Left renal cortex interstitium (tissue), 4 donors: ENCODE measurements at regions not wholly inside any gene's neighbourhood (a gene's known extent, or its start where the extent isn't known, plus 50 kb on each side); places are given as distances from the start of the nearest gene placed in this dataset.

Experiments used
- DNase-seq, 4 donors: peaks; one replicate each; pipeline ENCODE4 v3.0.0-alpha.2; 2013; ENCODE audit warnings: low read depth in 4 of 4, low spot score in 2 of 4, missing footprints in 1 of 4

DNA sequence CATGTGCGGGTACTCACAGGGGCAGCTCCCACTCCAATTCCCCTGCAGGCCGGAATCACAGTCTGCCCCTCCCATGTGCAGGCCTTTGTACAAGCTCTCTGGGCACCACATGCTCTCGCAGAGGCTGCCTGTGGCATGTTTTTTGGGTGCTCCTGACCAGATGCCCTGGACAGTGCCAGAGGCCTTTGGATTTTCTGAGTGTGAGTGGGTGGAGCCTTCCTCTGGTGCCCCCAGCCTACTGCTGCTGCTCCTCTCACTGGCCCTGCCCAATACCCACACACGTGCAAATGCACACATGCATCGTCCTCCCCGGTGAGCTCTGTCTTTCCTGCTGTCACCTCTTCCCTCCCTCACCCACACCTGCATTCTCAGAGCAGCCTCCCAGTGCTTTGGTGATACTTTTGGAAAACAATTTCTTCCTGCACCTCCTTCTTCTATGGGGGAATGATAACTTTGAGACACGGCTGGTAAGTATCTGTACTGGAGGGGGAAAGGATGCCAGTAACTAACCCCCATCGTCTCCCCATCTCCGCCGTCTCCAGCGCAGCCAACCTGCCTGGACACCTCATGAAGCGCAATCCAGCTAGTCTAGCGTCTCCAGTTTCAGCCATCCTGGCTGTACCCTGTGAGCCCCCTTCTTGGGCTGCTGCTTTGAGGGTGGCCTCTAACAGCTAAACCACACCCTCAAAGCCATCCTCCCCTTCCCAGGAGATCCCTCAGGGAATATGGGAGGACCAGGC lies 229.4 kb upstream of the TOPAZ1 start:
- no peak for DNase-seq

DNA sequence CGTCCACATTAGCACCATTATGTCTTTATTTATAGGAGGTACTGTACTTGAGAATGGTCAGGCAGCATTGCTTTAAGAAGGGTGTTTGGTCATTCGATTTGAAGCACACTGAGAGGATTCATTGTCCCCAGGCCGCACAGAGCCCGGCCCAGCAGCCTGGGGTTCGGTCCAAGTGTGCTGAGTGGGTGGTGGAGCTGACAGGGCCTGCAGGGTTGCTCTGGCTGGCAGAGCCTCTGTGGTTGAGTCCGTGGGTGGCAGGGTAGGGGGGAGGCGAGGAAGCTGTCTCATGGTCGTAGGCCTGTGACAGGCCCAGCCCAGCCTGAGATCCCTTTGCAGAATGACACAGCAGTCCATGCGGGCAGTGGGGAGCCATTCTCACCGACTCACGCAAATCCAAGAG lies 227.7 kb upstream of the TOPAZ1 start:
- DNase-seq: no peak

DNA sequence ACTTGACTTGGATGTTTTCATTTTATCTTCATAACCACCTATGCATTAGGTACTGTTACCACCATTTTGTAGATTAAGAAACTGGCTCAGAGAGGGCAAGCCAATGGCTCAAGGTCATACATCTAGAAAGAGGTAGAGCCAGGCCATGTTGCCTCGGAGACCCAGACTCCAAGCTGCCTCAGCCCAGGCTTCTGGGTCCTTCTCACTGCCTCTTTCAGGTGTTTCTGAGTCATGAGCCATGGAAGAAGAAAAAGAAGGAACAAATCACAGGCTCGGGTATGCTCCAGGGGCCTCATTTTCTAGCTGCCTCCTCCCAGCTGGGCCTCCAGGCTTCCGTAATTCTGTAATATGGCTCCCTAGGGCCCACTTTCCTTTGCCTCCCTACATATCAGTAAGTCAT lies 226.5 kb upstream of the TOPAZ1 start:
- no peak for DNase-seq

GRCh38 chr3:44016818-44017217 lies 224.9 kb upstream of the TOPAZ1 start:
- DNase-seq: no peak

GRCh38 chr3:44018926-44019325 lies 222.8 kb upstream of the TOPAZ1 start:
- no peak for DNase-seq

- DNase-seq: no peak
These were observed 221.9 kb upstream of the TOPAZ1 start for GRCh38 chr3:44019736-44020135.

- no peak for DNase-seq
These were observed 221.5 kb upstream of the TOPAZ1 start for GRCh38 chr3:44020143-44020542.

DNA sequence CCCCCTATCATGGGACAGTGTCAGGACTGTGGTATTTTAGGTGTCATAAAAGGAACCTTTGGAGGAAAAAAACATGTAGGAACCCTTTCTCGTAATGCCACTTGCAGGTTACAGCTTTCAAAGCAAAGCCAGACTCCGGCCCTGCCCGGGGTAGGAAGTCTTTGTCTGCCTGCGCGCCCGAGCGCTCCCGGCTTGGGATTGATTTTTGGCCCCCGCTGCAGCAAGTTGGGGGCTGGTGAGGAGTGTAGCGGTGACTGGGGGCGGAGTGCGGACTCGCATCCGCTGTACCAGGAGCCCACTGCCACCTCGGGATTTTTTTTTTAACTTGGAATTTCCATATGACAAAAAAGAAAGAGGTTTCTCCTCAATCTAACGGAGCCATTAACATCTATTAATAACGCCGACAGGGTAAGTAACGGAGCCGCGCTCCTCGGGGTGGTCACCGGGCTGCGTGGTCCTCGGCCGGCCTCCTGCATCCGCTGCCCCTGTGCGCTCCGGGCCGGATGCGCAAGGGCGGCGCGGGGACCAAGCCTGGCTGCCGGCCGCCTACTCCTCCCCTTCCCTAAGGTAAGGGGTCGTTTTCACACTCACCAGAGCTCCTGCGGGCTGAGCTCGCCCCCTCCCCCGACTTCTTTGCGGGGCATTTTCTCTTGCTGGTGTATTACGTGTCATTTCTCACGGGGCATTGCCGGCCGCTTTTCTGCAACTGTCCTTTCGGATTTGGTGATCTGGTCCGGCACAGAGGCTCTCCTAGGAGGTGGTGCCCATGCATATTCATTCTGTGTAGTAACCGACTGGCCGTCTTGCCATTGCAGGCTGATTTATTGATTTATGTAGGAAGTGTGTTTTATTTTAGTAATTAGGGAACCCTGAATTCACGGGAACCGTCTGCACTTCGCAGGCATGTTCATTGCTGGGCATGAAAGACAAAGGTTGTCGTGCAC lies 219.8 kb upstream of the TOPAZ1 start:
- no peak for DNase-seq

GRCh38 chr3:44023961-44024593 lies 217.6 kb upstream of the TOPAZ1 start:
- DNase-seq: no peak

DNA sequence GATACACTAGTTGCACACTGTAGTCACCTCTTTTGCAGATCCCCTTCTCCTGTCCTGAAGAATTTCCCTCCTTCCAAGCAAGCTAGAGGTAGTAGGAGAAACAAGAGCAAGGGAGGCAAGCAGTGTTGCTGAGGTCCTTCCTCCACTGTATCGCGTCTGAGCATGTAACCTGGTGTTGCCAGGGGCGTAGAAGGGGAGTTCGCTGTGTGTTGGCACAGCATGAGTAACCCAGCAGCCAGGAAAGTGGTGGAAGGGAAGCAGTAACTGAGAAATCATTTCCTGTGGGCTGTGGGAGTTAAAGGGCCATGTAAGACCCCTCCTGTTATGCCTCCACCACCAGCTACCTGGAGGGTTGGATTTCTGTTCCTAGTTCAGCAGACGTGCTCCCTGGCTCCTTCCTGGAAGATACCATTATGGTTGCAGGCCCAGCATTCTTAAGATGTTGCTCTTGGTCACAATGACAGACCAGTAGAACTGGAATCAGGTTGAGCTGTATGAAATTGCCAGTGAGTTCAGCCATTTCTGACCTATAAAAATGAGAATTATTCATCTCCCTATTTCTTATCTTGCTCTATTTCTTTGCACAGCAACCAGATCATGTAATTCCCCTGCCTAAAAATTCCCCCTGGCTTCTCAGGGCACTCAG lies 215.3 kb upstream of the TOPAZ1 start:
- no peak for DNase-seq

DNA sequence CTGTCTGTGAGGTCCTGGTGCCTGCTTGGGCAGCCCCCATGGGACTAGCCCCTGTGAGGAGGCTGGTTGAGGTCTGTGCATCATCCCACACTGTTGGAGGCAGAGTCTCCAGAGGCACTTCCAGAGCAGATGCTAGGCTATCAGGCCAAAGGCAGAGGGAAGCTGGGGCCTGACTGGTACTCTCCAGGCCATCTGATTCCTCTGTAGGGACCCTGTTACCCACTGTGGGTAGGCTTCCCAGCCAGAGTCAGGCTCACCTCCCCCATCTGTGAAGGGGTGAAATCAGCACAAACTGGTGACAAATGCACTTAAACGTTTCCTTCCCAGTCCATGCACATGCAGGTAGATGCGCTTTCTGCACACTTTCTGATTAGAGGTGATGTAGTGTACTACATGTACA lies 212.6 kb upstream of the TOPAZ1 start:
- no peak for DNase-seq

DNA sequence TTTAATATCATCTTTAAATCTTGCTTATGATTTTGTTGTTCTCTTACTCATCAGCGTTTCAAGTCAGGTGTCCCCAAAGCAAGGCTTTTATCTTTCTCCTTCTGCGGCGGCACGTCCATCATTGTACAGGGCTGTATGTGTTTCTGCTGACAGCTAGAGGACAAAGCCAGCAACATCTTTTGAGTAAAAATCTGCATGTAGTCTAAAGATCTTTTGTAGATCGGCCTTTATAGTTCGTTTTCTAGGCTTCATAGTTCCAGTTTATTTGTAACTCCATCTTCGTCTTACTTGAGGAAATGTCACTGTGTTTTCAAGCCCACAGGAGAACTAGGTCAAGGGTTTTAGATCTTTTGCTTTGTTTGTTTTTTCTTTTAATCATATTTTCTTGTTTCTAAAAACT lies 211.4 kb upstream of the TOPAZ1 start:
- no peak for DNase-seq

DNA sequence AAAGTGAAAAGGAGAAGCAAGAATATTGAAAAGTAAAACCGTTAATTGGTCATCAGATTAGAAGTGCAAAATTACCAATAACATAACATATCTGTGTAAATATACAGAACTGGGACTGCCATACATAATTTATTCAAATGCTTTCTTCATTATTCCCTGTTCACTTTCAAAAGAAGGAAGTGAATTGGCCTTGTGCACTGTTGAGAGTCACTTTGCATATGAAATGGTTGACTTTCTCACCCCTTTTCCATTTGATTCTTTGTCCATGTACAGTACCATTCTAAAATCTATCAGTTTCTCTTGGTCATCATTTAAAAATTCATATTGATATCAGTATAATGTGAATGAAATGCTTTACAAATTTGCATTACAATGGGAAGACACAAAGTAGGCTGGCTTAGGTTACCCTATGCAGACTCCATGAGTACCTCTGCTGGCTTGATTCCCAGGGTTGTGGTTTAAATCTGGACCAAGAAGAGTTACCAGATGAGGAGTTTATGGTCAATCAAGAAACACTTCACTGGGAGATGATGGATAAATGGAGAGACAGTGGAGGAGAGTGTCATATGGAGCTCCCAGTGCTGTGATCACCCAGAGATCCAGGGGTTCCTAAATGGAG lies 210.9 kb upstream of the TOPAZ1 start:
- no peak for DNase-seq

GRCh38 chr3:44031387-44032380 lies 210.0 kb upstream of the TOPAZ1 start:
- DNase-seq: no peak

GRCh38 chr3:44032487-44032886 lies 209.2 kb upstream of the TOPAZ1 start:
- DNase-seq: no peak

DNA sequence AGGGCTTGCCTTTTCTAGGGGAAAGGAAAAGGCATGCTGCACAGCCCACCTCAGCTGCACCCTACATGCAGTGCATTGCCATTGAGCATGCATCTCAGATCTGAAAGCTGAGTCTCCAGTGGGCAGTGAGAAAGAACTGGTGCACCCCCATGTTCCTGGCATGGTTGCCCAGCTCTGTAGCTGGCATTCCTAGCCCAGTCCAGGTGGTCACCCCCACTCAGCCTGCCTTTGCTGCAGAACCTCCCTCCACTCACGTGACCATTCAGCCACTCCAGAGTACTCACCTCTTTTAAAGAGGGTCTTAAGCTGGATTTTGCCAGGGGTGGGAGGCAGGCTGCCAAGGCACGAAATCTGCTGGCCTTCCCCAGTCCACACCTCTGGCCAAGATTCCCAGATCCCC lies 208.6 kb upstream of the TOPAZ1 start:
- no peak for DNase-seq

- DNase-seq: no peak
These were observed 204.8 kb upstream of the TOPAZ1 start for GRCh38 chr3:44036850-44037249.

DNA sequence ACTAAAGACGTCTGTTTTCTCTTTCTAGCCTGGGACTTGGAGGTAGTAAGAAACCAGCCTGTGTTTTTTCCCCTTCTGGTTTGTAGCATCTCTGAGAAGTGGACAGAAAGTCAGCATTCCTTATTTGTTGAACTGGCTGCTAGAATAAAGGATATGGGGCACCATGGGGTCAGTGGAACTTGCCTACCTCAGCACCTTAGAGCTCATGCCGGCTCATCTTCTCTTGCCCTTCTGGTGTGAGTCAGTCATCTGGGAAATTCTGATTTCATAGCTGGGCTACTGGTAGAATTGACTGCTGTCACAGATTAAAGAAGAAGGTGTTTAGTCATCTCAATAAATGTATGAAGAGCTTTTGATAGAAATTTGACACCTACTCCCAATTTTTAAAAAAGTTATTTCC lies 202.7 kb upstream of the TOPAZ1 start:
- DNase-seq: no peak

GRCh38 chr3:44041726-44042125 lies 200.0 kb upstream of the TOPAZ1 start:
- DNase-seq: no peak
